Activated T-cell treated with anti-CD3 and anti-CD28 coated beads, Interleukin-2, amount 50 U/mL, for 24 hours (primary cell): ENCODE measurements at regions not wholly inside any gene's neighbourhood (a gene's known extent, or its start where the extent isn't known, plus 50 kb on each side); places are given as distances from the start of the nearest gene placed in this dataset.
"Not testable (repeated sequence)": the region's sequence is repeated elsewhere in the genome, so short reads cannot be mapped to it uniquely, and the experiment has no call there.

Experiments
- DNase-seq: peaks from one replicate; pipeline ENCODE4 v3.0.0-alpha.2; 2020
- H3K27ac Mint-ChIP-seq: 2 replicates; pipeline ENCODE4 v1.8.0; 2020; ENCODE audit warnings: mild to moderate bottlenecking, mixed read lengths
- H3K27me3 Mint-ChIP-seq: 2 replicates; pipeline ENCODE4 v1.8.0; 2020; ENCODE audit warnings: mixed read lengths
- H3K36me3 Mint-ChIP-seq: 2 replicates; pipeline ENCODE4 v1.8.0; 2020; ENCODE audit warnings: low read depth, mixed read lengths
- H3K4me1 Mint-ChIP-seq: 2 replicates; pipeline ENCODE4 v1.8.0; 2020; ENCODE audit warnings: low read depth, mixed read lengths
- H3K4me3 Mint-ChIP-seq: 2 replicates; pipeline ENCODE4 v1.8.0; 2020; ENCODE audit warnings: mild to moderate bottlenecking, moderate library complexity, mixed read lengths
- H3K9me3 Mint-ChIP-seq: 2 replicates; pipeline ENCODE4 v1.8.0; 2020; ENCODE audit warnings: mixed read lengths

DNA sequence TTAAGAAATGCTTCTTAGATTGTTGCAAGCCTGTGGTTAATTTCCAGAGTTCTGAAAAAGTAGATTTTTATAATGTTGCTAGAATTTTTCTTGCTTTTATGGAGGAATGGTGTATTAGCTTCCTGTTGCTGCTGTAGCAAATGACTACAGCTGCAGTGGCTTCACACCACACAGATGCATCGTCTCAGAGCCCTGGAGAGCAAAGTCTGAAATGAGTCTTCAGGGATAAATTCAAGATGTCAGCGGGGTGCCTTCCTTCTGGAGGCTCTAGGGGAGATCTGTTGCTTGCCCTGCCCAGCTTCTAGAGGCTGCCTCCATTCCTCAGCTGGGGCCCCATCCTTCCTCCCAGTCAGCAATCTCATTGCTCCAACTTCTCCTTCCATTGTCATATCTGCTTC is 187.8 kb downstream of the ZNF516 start:
- Mint-ChIP-seq H3K27me3 (no peaks in the 10 kb centered on the region), H3K9me3 (no peaks in the 10 kb centered on the region), H3K27ac (no peak overlapping the region), H3K4me3 (no peak overlapping the region), H3K4me1 (no peaks in the 10 kb centered on the region), H3K36me3 (no peaks in the 10 kb centered on the region)
- DNase-seq = no peak

DNA sequence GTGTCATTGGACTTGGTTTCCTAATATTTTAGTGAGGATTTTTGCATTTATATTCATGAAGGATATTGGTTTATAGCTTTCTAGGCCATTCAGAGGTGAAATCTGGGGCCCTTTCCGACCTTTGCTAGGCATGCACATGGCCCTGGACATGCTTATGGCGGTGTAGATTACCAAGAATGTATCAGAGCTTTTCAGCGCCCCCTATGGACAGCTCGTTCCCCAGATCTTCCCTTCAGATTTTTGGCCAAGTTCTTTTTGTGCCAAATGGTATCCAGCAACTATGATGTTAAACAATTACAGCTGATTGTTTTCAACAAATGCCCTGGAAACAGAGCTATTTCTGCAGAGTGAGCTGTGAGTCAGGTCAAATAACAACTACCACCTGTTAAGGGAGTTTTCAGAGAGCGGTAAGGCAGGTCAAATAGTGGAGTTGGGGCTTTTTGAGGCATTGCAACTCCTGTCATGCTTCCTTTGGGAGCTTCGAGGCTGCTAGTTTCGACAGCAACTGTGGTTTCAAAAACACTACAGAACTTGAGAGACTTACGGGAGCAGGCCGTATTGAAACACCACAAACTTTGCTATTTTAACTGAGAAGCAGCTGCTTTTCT is 188.3 kb downstream of the ZNF516 start:
- Mint-ChIP-seq H3K36me3 (no peaks in the 10 kb centered on the region), H3K9me3 (no peaks in the 10 kb centered on the region), H3K27me3 (no peaks in the 10 kb centered on the region)

DNA sequence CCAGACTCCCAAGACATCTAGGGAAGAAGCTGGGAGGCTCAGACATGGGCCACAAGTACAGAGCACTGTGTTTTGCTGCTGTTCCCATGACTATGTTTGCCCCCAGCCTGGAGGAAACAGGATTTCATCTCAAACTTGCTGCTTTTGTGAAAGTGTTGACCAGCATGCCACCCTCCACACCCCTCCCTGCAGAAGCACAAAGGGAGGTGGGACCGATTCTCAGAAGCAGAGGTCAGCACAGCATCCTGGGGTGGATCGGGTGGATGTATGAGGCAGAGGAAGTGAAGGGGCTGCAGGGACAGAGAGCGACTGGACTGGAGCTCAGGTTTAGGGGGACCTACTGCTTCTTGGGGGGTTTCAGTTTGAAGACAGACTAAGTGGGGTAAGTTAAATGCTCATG is 209.2 kb downstream of the ZNF516 start:
- Mint-ChIP-seq H3K4me3 (no peak overlapping the region), H3K27ac (no peak overlapping the region), H3K9me3 (peaks cover 6% of the 10 kb centered on the region), H3K36me3 (no peaks in the 10 kb centered on the region), H3K4me1 (no peaks in the 10 kb centered on the region), H3K27me3 (peaks cover 15% of the 10 kb centered on the region)
- no peak for DNase-seq

More for the DNA sequence above, 188.3 kb downstream of the ZNF516 start:
- Mint-ChIP-seq H3K4me1 (no peaks in the 10 kb centered on the region), H3K27ac (no peak overlapping the region), H3K4me3 (no peak overlapping the region)
- DNase-seq = no peak

DNA sequence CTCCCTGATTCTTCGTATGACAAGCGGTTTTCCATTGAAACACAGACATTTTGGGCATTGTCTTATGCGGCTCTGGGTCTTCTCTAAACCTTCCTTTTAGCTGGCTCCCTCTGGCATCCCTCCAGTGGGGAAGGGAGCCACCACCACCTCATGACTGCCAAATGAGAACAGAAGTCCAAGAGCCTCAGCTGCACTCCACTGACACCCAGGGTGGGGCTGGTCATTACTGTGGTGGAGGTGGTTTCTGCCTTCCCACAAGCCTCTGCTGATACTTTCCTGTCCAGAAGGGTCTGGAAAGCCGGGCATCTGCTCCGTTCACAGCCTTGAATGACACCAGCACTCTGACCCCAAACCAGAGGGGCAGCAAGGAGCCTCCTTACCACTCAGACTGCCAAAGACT is 213.5 kb downstream of the ZNF516 start:
- Mint-ChIP-seq H3K9me3 (peaks cover 2% of the 10 kb centered on the region), H3K27ac (no peak overlapping the region), H3K4me3 (no peak overlapping the region), H3K4me1 (no peaks in the 10 kb centered on the region), H3K27me3 (peaks cover 15% of the 10 kb centered on the region), H3K36me3 (no peaks in the 10 kb centered on the region)
- no peak for DNase-seq

DNA sequence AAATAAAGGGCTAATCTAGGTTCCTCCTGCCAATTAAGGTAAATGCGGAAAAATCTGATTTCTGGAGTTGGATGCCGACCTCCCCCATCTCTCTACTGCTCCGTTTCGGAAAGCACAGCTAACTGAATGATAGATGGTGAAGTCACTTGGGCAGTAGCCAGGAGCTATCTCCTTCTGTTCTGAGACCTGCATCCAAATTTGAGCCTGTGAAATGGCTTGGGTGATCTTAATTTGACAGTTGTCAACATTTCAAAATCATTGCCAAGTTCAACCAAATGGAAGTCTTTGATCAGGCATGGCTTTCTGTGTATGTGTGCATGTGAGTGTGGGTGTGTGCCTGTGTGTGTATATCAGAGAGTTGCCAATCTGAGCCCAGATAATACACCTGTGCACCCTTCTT is 217.2 kb downstream of the ZNF516 start:
- Mint-ChIP-seq H3K27ac (no peak overlapping the region), H3K9me3 (no peaks in the 10 kb centered on the region), H3K4me1 (peaks cover 1% of the 10 kb centered on the region), H3K36me3 (no peaks in the 10 kb centered on the region), H3K27me3 (no peaks in the 10 kb centered on the region), H3K4me3 (no peak overlapping the region)
- DNase-seq = no peak

DNA sequence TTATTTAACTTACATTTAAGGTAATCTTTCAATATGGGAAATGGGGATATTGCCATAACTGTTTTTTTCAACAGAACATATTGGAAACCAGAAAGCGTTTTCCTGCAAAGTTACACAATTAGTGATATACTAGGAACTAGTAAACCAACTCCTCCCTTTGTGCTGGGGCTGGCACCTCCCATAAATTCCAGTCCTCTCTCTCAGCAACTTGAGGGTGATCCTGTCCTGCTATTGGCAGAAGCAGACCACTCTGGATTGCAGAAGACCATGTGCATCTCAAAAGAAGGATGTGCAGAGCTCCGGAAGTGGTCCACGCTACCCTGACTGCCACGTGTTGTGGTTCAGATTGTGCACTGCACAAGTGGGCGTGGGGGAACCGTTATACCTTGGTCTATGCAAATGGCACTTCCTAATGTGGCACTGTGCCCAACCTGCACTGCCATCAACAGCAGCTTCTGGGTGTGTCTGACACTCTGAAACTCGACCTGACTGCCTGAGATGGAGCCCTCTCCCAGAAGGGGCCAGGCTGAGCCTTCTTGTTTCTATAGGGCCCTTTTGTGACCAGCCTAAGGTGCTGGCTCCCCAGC is 219.2 kb downstream of the ZNF516 start:
- no peaks in the 10 kb centered on the region for H3K27me3 Mint-ChIP-seq
- no peaks in the 10 kb centered on the region for H3K9me3 Mint-ChIP-seq
- H3K27ac Mint-ChIP-seq = no peak overlapping the region
- no peak for DNase-seq
- H3K36me3 Mint-ChIP-seq = no peaks in the 10 kb centered on the region
- H3K4me1 Mint-ChIP-seq = peaks cover 1% of the 10 kb centered on the region
- H3K4me3 Mint-ChIP-seq = no peak overlapping the region

DNA sequence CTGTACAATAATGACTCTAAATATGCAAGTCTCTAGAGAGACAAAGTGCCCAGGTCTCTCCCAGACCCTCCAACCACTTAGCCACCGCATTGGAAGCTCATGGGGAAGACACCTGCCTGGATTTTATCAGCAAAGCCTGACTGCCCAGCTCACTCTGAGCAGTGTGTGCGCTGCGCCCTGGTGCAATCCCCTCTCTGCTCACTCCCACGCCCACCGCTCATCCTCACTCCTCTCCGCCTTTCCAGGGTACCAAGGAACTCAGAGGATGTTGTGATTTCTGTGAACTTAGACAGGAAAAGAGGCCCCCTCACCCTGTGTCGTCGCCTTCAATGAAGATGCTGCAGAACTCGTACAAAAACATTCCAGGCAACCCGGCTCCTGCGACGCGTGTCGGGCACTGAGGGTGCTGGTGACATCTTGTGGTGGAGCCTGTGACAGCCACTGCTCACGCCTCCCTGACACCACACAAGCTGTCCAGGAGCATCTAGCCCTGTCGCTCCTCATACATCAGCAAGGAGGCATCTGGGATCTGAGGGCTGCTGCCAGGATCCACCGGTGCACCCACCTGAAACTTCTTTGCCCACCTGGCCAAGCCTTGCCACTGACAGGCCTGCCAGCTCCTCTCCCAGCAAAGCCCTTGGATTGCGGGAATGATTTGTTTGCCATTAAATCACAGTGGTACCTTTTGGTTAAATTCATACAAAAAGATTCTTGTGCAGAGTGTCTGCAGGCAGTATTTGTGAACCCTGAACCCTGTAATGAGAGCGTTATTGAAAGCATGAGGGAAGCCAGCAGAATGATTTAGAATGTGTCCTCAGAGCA is 220.4 kb downstream of the ZNF516 start:
- no peak overlapping the region for H3K27ac Mint-ChIP-seq
- no peaks in the 10 kb centered on the region for H3K36me3 Mint-ChIP-seq
- no peak for DNase-seq
- H3K27me3 Mint-ChIP-seq = peaks cover 5% of the 10 kb centered on the region
- H3K4me3 Mint-ChIP-seq = no peak overlapping the region
- peaks cover 1% of the 10 kb centered on the region for H3K4me1 Mint-ChIP-seq
- H3K9me3 Mint-ChIP-seq = no peaks in the 10 kb centered on the region

DNA sequence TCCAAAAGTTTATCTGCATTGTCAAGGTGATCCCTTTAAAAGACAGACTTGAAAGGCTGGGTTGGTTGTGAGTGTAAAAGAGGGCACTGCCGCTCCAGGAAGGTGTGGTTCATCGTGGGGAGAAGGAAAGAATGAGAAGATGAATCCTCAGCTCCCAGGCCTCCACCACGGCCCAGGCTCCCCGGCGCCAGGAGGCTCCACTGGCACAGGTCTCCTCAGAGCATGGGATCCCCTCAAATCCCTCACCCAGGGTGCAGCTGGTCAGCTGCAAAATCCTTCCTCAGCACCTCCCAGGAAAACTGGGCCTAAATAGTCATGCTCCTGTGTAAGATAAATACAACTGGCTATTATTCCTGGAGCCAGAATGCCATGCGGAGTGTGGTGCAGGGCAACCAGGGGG is 221.1 kb downstream of the ZNF516 start:
- no peaks in the 10 kb centered on the region for H3K36me3 Mint-ChIP-seq
- H3K27ac Mint-ChIP-seq = no peak overlapping the region
- no peak overlapping the region for H3K4me3 Mint-ChIP-seq
- H3K9me3 Mint-ChIP-seq = no peaks in the 10 kb centered on the region
- peaks cover 1% of the 10 kb centered on the region for H3K4me1 Mint-ChIP-seq
- no peak for DNase-seq
- peaks cover 5% of the 10 kb centered on the region for H3K27me3 Mint-ChIP-seq

DNA sequence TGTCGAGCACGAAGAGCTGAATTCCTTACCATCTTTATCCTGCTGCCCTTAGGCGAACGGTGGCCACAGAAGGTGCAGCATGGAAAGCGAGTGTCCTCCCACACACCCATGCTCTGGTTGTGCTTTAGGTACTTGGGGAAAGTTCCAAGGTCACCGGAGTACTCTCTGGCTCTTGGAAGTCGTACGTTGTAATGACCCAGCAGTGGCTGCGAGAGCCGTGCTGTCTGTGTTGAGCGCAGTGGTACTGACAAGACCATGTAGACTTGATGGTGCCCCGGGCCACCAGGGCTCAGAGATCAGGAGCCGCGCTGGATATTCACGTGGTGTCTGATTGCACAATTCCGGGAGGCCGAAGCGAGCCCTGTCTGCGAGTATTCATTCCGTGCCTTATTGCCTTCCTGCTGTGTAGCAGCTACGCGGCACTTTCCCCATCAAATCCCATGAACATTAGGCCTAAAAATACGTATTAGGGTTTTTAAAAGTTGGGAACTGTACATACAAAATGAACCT is 222.0 kb downstream of the ZNF516 start:
- Mint-ChIP-seq H3K27me3 (peaks cover 5% of the 10 kb centered on the region), H3K9me3 (no peaks in the 10 kb centered on the region), H3K27ac (no peak overlapping the region), H3K4me3 (no peak overlapping the region), H3K36me3 (no peaks in the 10 kb centered on the region), H3K4me1 (peaks cover 1% of the 10 kb centered on the region)
- no peak for DNase-seq

DNA sequence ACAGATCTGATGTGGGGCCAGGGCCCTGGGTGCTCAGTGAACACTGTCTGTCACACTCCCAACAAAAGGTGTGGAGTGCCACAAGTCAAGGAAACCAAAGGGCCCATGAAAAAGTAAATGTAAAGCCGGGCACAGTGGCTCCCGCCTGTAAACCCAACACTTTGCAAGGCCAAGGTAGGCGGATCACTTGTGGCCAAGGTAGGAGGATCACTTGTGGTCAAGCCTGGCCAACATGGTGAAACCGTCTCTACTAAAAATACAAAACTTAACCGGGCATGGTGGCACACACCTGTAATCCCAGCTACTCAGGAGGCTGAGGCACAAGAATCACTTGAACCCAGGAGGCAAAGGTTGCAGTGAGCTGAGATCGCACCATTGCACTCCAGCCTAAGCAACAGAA is 227.6 kb downstream of the ZNF516 start:
- not testable (repeated sequence) for H3K36me3 Mint-ChIP-seq, H3K4me1 Mint-ChIP-seq, H3K27ac Mint-ChIP-seq, DNase-seq, H3K9me3 Mint-ChIP-seq, H3K4me3 Mint-ChIP-seq
- H3K27me3 Mint-ChIP-seq = peaks cover 21% of the 10 kb centered on the region

DNA sequence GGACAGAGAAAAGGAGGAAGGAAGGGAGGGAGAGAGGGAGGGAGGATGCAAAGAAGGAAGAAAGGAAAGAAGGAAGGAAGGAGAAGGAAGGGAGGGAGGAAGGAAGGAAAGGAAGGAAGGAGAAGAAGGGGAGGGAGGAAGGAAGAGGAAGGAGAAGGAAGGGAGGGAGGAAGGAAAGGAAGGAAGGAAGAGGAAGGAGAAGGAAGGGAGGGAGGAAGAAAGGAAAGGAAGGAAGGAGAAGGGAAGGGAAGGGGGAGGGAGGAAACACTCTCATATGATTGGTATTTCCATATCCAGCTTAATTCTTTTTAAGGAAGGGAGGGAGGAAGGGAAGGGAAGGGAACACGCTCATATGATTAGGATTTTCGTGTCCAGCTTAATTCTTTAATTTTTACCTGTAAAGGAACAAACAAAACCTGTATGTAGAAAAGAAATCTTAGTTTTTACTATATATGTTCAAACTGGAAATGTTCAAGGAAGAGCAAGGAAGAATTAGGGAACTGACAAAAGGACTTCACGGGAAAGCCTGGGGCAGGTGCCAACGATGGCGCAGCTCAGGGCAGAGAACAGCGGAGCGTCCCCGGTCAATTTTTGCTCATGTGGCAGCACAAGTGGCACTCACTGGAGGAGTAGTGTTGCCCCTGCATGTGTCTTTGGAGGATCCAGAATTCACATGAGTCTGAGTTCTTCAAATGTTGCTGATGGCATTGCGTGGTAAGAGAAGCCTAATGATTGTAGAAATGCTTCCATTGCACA is 228.6 kb downstream of the ZNF516 start:
- no peak overlapping the region for H3K4me3 Mint-ChIP-seq
- no peaks in the 10 kb centered on the region for H3K9me3 Mint-ChIP-seq
- H3K27me3 Mint-ChIP-seq = peaks cover 21% of the 10 kb centered on the region
- no peaks in the 10 kb centered on the region for H3K4me1 Mint-ChIP-seq
- DNase-seq = no peak
- H3K36me3 Mint-ChIP-seq = no peaks in the 10 kb centered on the region
- H3K27ac Mint-ChIP-seq = no peak overlapping the region

DNA sequence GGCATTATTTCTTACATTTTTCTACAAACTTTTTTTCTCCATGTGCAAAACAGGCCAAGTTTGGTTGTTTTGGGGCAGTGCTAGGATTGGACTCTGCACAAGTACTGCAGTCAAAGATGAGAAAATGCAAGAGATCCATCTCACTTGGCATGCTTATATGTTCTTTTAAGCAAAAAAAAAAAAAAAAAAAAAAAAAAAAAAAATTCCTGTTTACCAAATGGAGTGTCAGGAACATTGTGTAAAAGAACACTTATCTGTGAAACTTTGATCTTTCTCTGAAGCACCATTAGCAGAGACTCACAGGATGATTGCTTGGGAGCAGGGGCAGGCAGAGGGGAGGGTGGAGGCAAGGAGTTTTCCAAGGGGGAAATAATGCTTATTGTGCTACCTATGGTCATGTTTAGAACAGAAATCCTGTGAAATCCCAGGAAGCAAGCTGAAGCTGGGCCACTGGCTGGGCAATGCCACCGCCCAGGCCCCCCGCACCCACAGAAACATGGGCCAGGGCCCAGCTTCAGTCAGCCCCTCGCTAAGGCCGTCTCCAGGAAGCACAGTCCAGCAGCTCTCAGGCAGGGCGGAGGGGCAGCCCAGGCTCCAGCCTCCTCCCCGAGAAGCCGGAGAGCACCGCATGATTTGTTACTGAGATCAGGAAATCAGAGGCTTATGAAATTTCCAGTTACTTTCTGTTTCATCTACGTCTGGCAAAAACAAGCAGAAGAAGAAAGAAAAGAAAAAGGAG is 229.4 kb downstream of the ZNF516 start:
- Mint-ChIP-seq H3K27me3 (peaks cover 21% of the 10 kb centered on the region), H3K36me3 (no peaks in the 10 kb centered on the region), H3K9me3 (no peaks in the 10 kb centered on the region), H3K4me3 (no peak overlapping the region), H3K27ac (no peak overlapping the region), H3K4me1 (no peaks in the 10 kb centered on the region)
- DNase-seq = no peak

DNA sequence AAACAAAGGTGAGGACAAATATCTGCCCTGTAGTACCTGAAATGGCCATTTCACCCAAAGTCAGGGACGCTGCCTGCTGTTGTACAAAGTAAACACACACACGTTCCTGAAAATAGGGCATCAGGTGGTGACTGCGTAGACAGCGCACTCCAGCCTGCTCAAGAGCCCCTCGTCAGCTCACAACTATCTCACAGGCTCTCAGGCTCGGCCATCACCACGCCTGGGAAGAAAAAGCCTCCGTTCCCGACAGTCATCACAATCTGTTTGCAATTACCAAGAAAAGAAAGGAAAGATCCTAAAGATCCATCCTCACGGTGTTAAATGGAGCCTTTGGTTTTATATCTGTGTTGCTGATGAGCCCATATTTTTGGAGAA is 230.2 kb downstream of the ZNF516 start:
- Mint-ChIP-seq H3K4me1 (no peaks in the 10 kb centered on the region), H3K27me3 (peaks cover 17% of the 10 kb centered on the region), H3K27ac (no peak overlapping the region), H3K9me3 (no peaks in the 10 kb centered on the region), H3K36me3 (no peaks in the 10 kb centered on the region), H3K4me3 (no peak overlapping the region)
- DNase-seq = no peak

DNA sequence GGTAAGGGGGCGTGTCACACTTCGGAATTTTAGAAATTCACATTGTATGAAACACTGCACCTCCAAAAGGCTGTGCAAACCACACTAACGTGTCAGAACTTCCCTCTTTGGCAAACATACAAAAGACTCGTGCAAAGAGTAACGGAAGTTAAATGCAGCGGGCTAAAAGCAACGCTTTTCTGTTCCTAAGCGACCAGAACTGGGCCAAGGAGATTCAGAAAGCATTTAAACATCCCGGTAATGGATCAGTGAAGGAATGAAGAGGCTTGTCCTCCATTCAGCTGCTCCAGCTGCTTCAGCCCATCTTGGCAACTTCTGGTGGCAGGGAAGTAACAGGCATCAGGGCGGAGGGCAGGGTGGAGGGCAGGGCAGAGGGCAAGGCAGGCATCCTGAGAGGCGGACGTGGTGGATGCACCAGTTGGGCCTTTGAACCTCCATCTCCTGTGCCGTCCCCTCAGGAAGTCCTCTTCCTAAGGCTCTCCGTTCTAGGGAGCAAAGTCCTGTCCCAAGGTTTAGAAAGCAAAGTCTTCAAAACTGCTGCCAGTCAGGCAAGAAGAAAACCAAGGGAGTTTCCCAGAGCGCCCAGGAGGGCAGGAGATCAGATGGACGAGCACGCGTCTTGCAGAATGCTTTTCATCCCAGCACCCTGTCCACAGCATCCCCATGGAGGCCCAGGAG is 230.7 kb downstream of the ZNF516 start:
- H3K4me3 Mint-ChIP-seq = no peak overlapping the region
- H3K27me3 Mint-ChIP-seq = peaks cover 18% of the 10 kb centered on the region
- no peak for DNase-seq
- no peaks in the 10 kb centered on the region for H3K4me1 Mint-ChIP-seq
- no peaks in the 10 kb centered on the region for H3K36me3 Mint-ChIP-seq
- no peak overlapping the region for H3K27ac Mint-ChIP-seq
- no peaks in the 10 kb centered on the region for H3K9me3 Mint-ChIP-seq
